Epithelial cell of proximal tubule (primary cell): ENCODE measurements at regions not wholly inside any gene's neighbourhood (a gene's known extent, or its start where the extent isn't known, plus 50 kb on each side); places are given as distances from the start of the nearest gene placed in this dataset.
A peak's percentile ranks its signal among the peaks of the same experiment; 100 is the strongest.
"Not testable (repeated sequence)": the region's sequence is repeated elsewhere in the genome, so short reads cannot be mapped to it uniquely, and the experiment has no call there.

Experiments
- DNase-seq: peaks from one replicate; pipeline ENCODE4 v3.0.0-alpha.2; 2011; ENCODE audit warnings: low read depth
- H3K4me3 ChIP-seq: 2 replicates; pipeline ENCODE4 v1.5.1; 2011; ENCODE audit warnings: low read depth, mild to moderate bottlenecking, low read length
- TF ChIP-seq, protein P1 (sequence below): conservative IDR thresholded peaks from 2 replicates; pipeline ENCODE4 v1.5.1; 2012; ENCODE audit warnings: low read depth, mild to moderate bottlenecking, low read length

DNA sequence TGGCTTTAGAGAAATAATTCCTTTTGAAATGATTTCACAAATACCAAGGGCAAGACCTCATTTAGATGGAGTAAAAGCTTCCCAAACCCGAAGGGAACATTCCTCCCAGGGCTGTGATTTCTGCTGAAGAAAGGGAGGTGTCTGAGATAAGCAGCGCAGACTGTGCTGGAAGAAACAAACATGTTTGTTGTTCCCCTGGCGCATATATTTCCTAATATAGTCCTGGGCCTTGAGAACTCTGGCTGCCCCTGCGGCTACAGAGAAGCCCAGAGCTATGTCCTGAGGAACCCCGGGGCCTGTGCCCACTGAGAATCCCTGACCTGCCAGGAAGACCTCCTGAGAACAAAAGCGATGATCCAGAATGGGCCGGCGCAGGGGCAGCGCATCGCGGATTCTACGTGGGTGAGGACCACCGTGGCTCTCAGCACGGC, 372.6 kb upstream of the NT5C1B start:
- H3K4me3 ChIP-seq: no peak overlapping the region
- TF ChIP-seq, protein P1, sequence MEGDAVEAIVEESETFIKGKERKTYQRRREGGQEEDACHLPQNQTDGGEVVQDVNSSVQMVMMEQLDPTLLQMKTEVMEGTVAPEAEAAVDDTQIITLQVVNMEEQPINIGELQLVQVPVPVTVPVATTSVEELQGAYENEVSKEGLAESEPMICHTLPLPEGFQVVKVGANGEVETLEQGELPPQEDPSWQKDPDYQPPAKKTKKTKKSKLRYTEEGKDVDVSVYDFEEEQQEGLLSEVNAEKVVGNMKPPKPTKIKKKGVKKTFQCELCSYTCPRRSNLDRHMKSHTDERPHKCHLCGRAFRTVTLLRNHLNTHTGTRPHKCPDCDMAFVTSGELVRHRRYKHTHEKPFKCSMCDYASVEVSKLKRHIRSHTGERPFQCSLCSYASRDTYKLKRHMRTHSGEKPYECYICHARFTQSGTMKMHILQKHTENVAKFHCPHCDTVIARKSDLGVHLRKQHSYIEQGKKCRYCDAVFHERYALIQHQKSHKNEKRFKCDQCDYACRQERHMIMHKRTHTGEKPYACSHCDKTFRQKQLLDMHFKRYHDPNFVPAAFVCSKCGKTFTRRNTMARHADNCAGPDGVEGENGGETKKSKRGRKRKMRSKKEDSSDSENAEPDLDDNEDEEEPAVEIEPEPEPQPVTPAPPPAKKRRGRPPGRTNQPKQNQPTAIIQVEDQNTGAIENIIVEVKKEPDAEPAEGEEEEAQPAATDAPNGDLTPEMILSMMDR: no peak
- no peak for DNase-seq

DNA sequence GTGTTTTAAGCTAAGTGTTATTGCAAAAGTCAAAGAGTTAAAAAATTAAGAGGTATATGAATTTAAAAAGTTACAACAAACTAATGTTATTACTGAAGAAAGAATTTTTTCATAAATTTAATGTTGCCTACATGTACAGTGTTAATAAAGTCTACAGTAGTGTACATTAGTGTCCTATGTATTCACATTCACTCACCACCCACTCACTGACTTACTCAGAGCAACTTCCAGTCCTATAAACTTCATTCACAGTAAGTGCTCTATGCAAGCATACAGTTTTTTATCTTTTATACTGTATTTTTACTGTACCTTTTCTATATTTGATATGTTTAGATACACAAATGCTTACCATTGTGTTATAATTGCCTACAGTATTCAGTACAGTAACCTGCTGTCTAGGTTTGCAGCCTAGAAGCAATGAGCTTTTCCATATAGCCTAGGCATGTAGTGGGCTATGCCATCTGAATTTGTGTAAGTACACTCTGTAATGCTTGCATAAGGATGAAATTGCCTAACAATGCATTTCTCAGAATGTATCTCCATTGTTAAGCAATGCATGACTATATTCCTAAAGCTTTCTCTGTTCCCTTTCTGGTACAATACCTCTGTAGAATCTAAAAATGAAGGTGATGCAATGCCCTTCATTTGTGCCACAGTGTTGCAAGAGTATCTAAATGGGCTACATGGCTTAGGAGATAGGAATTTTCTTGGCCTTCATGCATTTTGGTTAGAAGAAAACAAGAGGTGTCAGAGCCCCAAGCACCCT, 370.8 kb upstream of the NT5C1B start:
- TF ChIP-seq, protein P1: no peak
- H3K4me3 ChIP-seq: no peak overlapping the region
- DNase-seq: peak; percentile 7

DNA sequence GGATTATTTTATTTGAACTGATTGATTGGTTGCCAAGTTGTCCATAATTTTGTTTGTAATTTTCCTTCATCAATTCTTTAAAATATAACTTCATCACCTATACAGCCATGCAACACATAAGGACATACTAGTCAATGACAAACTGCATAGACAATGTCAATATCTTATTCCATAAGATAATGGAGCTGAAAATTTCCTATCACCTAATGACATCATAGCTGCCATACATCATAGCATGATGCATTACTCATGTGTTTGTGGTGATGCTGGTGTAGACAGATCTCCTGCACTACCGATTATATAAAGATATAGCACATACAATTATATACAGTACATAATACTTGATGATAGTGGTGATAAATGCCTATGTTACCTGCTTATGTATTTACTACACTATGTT, 369.8 kb upstream of the NT5C1B start:
- DNase-seq: no peak
- TF ChIP-seq, protein P1: no peak
- no peak overlapping the region for H3K4me3 ChIP-seq

DNA sequence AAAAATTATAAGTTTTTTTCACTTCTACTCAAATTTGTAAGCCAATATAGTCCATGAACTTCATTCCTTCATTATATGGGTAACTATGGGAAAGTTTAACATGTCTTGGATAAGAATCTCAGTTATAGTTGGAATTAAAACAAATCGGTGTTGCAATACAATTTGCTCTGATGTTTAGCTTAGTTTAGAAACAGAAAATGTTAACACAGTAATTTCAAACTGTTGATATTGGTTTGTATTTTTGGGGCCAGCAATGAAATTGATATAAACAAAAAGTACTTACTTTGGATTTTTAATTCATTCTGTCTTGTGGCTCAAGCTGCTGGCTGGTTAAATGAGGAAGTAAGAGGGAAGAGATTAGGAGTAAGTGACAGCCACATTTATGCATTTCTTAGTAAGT, 368.5 kb upstream of the NT5C1B start:
- TF ChIP-seq, protein P1: no peak
- no peak for DNase-seq
- H3K4me3 ChIP-seq: no peak overlapping the region

DNA sequence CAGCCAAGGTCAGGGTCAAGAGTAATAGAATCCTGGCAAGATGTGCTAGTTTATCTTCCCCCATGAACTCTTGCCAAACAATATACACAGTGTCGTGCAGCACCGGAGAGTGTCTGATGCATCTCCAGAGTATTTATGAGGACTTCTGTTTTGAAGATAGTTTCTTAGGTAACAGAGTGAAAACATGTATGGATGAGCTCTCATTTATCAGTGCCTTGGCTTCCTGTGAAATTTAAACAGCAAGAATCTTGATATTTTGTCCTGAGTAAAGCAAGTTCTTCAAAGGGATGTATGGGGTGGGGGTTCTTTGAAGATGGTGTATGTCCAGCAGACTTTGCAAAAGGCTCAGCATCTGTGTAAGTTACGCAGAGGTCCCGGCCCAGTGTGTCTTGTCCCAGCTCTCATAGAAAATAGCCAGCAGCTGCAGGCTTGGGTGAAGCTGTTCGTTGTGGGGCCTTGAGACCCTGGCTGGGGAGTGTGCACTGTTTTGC, 361.0 kb upstream of the NT5C1B start:
- no peak for DNase-seq
- H3K4me3 ChIP-seq: no peak overlapping the region
- TF ChIP-seq, protein P1: no peak

DNA sequence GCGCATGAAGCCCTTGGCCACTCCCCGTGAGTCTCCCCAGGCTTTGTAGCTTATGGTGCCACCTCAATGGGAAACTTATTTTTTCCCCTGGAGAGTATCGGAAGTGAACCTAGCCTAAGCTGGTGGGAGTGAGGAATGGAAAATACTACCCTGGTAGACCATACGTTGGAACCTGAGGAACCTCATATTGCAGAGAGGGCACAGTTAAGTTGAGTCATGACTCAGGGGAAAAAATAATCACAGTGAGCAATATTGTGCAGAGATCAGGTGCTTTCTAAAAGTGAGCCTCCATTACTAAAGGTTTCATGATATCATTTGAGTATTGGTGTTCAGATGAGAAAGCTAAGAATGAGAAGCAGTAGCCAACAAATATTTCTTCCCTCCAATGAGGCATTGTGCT, 360.5 kb upstream of the NT5C1B start:
- TF ChIP-seq, protein P1: no peak
- DNase-seq: no peak

DNA sequence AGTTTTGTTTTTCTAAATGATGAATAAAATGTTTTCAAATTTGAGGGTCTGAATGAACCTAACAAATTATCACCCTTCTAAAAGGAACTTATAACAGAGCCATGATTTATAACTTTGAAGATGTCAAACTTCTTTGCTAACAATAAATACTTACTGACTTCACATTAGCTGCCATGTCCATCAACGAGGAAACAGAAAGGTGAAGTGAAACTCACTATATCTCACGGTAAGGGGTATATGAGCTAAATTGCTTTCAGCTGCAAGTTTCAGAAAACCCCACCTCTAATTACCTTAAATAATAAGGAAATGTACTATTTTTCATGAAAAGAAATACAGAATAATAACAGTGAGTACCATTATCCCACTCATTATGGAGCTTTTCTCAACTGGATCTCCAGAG, 350.8 kb upstream of the NT5C1B start:
- DNase-seq: no peak
- TF ChIP-seq, protein P1: no peak
- H3K4me3 ChIP-seq: no peak overlapping the region

More for the DNA sequence above, 360.5 kb upstream of the NT5C1B start:
- no peak overlapping the region for H3K4me3 ChIP-seq

DNA sequence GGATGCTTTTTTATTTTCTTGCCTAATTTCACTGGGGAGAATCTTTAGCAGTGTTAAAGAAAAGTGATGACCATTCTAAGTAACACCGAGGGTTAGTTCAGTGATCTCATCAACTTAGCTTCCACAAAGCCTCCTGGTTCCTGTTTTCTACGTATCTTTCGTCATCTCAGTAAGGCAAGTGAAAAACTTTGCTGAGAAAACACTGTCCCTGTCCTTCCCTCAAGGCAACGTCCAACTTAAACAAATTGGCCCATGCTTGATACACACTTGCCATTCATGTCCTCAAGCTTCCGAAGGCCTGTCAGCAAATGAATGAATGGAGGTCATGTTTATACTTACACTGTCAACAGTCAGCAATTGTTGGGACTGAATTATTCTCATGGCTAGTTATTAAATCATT, 350.4 kb upstream of the NT5C1B start:
- H3K4me3 ChIP-seq, DNase-seq: not testable (repeated sequence)
